MCF 10A (cell line): ENCODE measurements at regions not wholly inside any gene's neighbourhood (a gene's known extent, or its start where the extent isn't known, plus 50 kb on each side); places are given as distances from the start of the nearest gene placed in this dataset.

ENCODE experiments used
- BruUV-seq: library from RNA; stranded (reverse); fragments of 400-500 nt; replicated peaks from 2 replicates; lab custom pipeline; 2021; lab: Mats Ljungman, UMichigan
- CTCF ChIA-PET: fragments of 300-600 bp; sonication (Branson Sonifier 250); formaldehyde crosslinking; extraction: SDS; loops from one replicate; lab custom pipeline; 2021; ENCODE audit warnings: antibody characterized with exemption, inconsistent platforms; lab: Yijun Ruan, JAX
- POLR2A ChIA-PET: fragments of 300-600, 350-650 bp; sonication (Branson Sonifier 250); formaldehyde crosslinking; extraction: SDS; loops from one replicate; lab custom pipeline; 2020; ENCODE audit warnings: antibody characterized with exemption, inconsistent platforms; lab: Yijun Ruan, JAX
- DNase-seq: peaks from one replicate; pipeline ENCODE4 v3.0.0-alpha.2; 2018; ENCODE audit not compliant: unreplicated experiment
- H3K27ac Mint-ChIP-seq: one replicate; pipeline ENCODE4 v1.8.0; 2022; ENCODE audit warnings: mild to moderate bottlenecking, low read depth, mixed read lengths; ENCODE audit not compliant: unreplicated experiment
- H3K27me3 Mint-ChIP-seq: one replicate; pipeline ENCODE4 v1.8.0; 2022; ENCODE audit warnings: mixed read lengths; ENCODE audit not compliant: insufficient read depth, unreplicated experiment
- H3K36me3 Mint-ChIP-seq: one replicate; pipeline ENCODE4 v1.8.0; 2022; ENCODE audit warnings: mild to moderate bottlenecking, moderate library complexity, mixed read lengths; ENCODE audit not compliant: insufficient read depth, unreplicated experiment
- H3K4me1 Mint-ChIP-seq: one replicate; pipeline ENCODE4 v1.8.0; 2022; ENCODE audit warnings: mixed read lengths; ENCODE audit not compliant: insufficient read depth, unreplicated experiment
- H3K4me3 Mint-ChIP-seq: one replicate; pipeline ENCODE4 v1.8.0; 2022; ENCODE audit warnings: mild to moderate bottlenecking, moderate library complexity, mixed read lengths; ENCODE audit not compliant: unreplicated experiment
- H3K9me3 Mint-ChIP-seq: one replicate; pipeline ENCODE4 v1.8.0; 2022; ENCODE audit warnings: mixed read lengths; ENCODE audit not compliant: unreplicated experiment
- intact Hi-C: fragments of 100-400 bp; cut with micrococcal nuclease; formaldehyde crosslinking; loops from 2 replicates; pipeline ENCODE4 v1.14.1; 2022
- TF ChIP-seq, protein P1 (sequence below): fragments of 200-600 bp; IDR thresholded peaks from one replicate; pipeline ENCODE4 v1.8.0; 2022; ENCODE audit warnings: antibody characterized with exemption, mild to moderate bottlenecking; ENCODE audit not compliant: unreplicated experiment

DNA sequence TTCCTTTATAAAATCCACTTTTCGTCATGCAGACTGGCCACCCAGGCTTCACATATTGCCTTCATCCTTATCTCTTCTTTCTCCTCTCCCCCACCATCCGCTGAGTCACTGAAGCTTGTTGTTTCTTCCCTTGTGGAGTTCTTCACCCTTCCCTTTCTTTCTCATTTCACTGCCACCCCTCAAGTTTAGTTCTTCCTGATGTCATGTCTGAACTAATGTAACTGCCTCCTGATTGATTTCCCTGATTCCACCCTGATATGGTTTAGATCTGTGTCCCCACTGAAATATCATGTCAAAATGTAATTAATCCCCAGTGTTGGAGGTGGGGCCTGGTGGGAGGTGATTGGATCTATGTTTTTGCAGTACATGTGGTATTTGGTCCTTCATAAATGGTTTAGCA lies 151.4 kb downstream of the CPEB2 start:
- TF ChIP-seq, protein P1, sequence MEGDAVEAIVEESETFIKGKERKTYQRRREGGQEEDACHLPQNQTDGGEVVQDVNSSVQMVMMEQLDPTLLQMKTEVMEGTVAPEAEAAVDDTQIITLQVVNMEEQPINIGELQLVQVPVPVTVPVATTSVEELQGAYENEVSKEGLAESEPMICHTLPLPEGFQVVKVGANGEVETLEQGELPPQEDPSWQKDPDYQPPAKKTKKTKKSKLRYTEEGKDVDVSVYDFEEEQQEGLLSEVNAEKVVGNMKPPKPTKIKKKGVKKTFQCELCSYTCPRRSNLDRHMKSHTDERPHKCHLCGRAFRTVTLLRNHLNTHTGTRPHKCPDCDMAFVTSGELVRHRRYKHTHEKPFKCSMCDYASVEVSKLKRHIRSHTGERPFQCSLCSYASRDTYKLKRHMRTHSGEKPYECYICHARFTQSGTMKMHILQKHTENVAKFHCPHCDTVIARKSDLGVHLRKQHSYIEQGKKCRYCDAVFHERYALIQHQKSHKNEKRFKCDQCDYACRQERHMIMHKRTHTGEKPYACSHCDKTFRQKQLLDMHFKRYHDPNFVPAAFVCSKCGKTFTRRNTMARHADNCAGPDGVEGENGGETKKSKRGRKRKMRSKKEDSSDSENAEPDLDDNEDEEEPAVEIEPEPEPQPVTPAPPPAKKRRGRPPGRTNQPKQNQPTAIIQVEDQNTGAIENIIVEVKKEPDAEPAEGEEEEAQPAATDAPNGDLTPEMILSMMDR: no peak
- H3K4me1 Mint-ChIP-seq: peaks cover 4% of the 10 kb centered on the region
- intact Hi-C loops: no loop called here
- H3K4me3 Mint-ChIP-seq: no peak overlapping the region
- no peaks in the 10 kb centered on the region for H3K36me3 Mint-ChIP-seq
- no peaks in the 10 kb centered on the region for H3K27me3 Mint-ChIP-seq
- CTCF ChIA-PET: interaction anchor here (0.6 kb wide), 1 partner anchor 297 kb away, joined by 3 read pairs; no protein-coding TSS in a partner anchor
- no TSS peak for BruUV-seq
- DNase-seq: no peak
- POLR2A ChIA-PET: no interaction called here
- H3K27ac Mint-ChIP-seq: no peak overlapping the region
- H3K9me3 Mint-ChIP-seq: no peaks in the 10 kb centered on the region

DNA sequence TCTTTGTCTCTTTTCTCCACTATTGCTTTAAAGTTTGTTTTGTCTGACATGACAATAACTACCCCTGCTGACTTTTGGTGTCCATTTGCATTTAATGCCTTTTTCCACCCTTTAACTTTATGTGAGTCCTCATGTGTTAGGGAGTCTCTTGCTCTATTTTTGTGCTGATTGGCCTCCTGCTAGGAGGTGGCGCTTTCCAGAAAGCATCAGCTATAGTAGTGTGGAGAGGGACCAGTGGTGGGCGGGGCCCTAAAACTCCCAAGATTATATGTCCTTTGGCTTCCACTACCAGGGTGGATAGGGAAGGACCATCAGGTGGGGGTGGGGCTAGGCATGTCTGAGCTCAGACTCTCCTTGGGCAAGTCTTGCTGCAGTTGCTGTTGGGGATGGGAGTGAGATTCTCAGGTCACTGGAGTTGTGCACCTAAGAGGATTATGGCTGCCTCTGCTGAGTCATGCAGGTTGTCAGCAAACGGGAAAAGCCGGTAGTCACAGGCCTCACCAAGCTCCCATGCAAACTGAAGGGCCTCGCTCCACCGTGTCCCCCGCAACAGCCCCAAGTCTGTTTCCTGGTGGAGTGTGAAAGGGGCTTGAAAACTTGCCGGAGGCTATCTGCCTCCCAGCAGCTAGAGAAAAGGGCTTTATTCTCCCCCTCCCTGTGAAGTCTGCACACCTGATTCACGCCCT lies 156.3 kb downstream of the CPEB2 start:
- H3K4me3 Mint-ChIP-seq: no peak overlapping the region
- H3K27me3 Mint-ChIP-seq: no peaks in the 10 kb centered on the region
- H3K9me3 Mint-ChIP-seq: no peaks in the 10 kb centered on the region
- ChIA-PET CTCF (no interaction called here), POLR2A (interaction anchor here (0.6 kb wide), 1 partner anchor 27 kb away, joined by 3 read pairs; no protein-coding TSS in a partner anchor)
- TF ChIP-seq, protein P1: no peak
- intact Hi-C loops: no loop called here
- H3K4me1 Mint-ChIP-seq: no peaks in the 10 kb centered on the region
- no peak for DNase-seq
- no TSS peak for BruUV-seq
- no peaks in the 10 kb centered on the region for H3K36me3 Mint-ChIP-seq
- H3K27ac Mint-ChIP-seq: no peak overlapping the region

DNA sequence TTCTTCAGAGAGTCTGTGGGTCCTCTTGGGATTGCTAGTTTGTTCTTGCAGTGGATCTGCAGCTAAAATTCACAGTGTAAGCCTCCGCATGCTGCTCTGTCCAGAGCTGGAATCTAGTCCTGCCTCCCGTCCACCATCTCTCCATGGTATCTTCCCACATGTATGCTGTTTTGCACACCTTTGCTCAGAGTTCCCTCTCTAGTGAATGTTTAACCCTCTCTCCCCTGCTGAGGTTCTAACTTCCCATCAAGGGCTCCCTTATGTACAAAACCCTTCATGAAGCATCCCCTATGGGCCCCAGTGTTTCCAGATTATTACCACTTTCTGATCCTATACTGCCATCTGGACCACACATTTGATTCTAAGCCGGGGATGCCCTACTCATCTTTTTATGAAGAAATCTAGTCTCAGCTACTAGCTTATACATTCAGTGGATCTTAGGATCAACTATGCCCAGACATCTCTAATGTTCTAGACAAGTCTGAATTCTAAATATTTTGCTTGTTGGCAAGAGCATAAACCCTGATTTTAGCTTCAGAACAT lies 157.3 kb downstream of the CPEB2 start:
- peaks cover 6% of the 10 kb centered on the region for H3K4me1 Mint-ChIP-seq

DNA sequence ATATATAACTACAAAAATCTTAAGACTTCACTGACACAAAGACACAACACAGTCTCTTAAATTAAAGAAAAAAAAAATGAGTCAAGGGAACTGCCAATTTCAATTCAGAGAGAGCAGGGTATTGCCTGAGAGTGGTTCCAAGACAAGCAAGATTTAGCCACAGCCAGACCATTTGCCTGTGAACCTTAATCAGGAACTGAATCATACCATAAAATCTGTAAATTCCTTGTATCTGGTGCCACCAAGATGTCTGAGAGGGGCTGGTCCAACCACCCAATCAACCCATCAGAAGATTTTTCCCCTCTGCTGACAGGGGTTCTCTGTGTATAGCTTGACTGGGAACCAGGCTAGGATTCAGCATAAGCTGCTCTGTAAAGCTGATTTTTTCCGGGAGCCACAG lies 159.2 kb downstream of the CPEB2 start:
- POLR2A ChIA-PET: no interaction called here
- no peaks in the 10 kb centered on the region for H3K9me3 Mint-ChIP-seq
- no peak for DNase-seq

More for the DNA sequence above, 157.3 kb downstream of the CPEB2 start:
- H3K4me3 Mint-ChIP-seq: no peak overlapping the region
- H3K27me3 Mint-ChIP-seq: no peaks in the 10 kb centered on the region
- H3K9me3 Mint-ChIP-seq: no peaks in the 10 kb centered on the region
- H3K27ac Mint-ChIP-seq: no peak overlapping the region
- no peak for DNase-seq
- BruUV-seq: no TSS peak
- TF ChIP-seq, protein P1: no peak
- ChIA-PET POLR2A (interaction anchor here (0.6 kb wide), 1 partner anchor 28 kb away, joined by 3 read pairs; no protein-coding TSS in a partner anchor), CTCF (interaction anchor here (4.8 kb wide), 1 partner anchor 1504 kb away, joined by 41 read pairs; no protein-coding TSS in a partner anchor)
- H3K36me3 Mint-ChIP-seq: no peaks in the 10 kb centered on the region
- intact Hi-C loops: loop anchor here (10.0 kb wide), 1 partner anchor 275 kb away; no protein-coding TSS in a partner anchor

More for the DNA sequence above, 159.2 kb downstream of the CPEB2 start:
- CTCF ChIA-PET: interaction anchor here (1.0 to 4.8 kb wide), 5 partner anchors 9 to 1506 kb away, joined by 3 to 41 read pairs (median 4); no protein-coding TSS in a partner anchor
- TF ChIP-seq, protein P1: no peak
- Mint-ChIP-seq H3K27ac (no peak overlapping the region), H3K27me3 (no peaks in the 10 kb centered on the region), H3K36me3 (no peaks in the 10 kb centered on the region), H3K4me1 (peaks cover 12% of the 10 kb centered on the region), H3K4me3 (no peak overlapping the region)
- intact Hi-C loops: loop anchor here (10.0 kb wide), 1 partner anchor 277 kb away; no protein-coding TSS in a partner anchor
- BruUV-seq: no TSS peak
